ENCODE measurements at regions not wholly inside any gene's neighbourhood (a gene's known extent, or its start where the extent isn't known, plus 50 kb on each side); places are given as distances from the start of the nearest gene placed in this dataset.

DNA sequence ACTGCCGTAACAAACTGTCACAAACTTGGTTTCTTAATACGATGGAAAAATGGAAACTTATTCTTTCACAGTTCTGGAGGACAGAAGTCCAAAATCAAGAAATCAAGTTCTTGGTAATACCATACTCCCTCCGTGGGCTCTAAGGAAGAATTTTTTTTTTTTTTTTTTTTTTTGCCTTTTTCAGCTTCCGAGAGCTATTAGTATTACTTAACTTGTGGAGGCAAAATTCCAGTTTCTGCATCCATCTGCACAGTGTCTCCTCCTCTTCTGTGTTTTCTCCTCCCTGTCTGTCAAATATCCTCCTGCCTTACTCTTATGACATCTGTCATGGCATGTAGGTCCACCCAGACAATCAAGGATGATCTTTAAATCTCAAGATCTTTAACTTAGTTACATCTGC is 426.6 kb downstream of the SPRY1 start:
- Histone ChIP-seq H3K9me3 (ENCODE audit: low read length) (no peaks in the 10 kb centered on the region), H3K79me2 (replicated peaks; ENCODE audit: insufficient read depth, low read length) (no peaks in the 10 kb centered on the region), H3K36me3 (ENCODE audit: insufficient read depth, low read length) (no peaks in the 10 kb centered on the region), H3K9me2 (ENCODE audit: insufficient read depth, low read length) (no peaks in the 10 kb centered on the region), H3F3A (ENCODE audit: insufficient read depth, low read length, poor library complexity, severe bottlenecking) (no peaks in the 10 kb centered on the region), H3K27ac (ENCODE audit: low read length) (no peak overlapping the region), H3K27me3 (ENCODE audit: insufficient read depth, low read depth, low read length) (no peaks in the 10 kb centered on the region), H3K9ac (ENCODE audit: low read length) (no peak overlapping the region), H3K4me2 (ENCODE audit: low read length) (no peak overlapping the region), H4K20me1 (ENCODE audit: insufficient read depth) (no peaks in the 10 kb centered on the region), H2AFZ (ENCODE audit: low read depth, low read length) (no peak overlapping the region), H3K4me3 (ENCODE audit: low read length) (no peak overlapping the region)
- TF ChIP-seq TAF1 (IDR thresholded peaks at IDR 0.05; ENCODE audit: low read depth) (no peak), RAD21 (conservative IDR thresholded peaks at IDR 0.05) (no peak), POLR2AphosphoS5 (IDR thresholded peaks at IDR 0.05) (no peak), EZH2 (IDR thresholded peaks at IDR 0.05; ENCODE audit: borderline replicate concordance, insufficient read depth, low read length, poor library complexity, severe bottlenecking) (no peak), SMC3 (conservative IDR thresholded peaks at IDR 0.05; ENCODE audit: poor library complexity) (no peak), EP300 (conservative IDR thresholded peaks at IDR 0.05; ENCODE audit: poor library complexity, severe bottlenecking) (no peak), MXI1 (conservative IDR thresholded peaks at IDR 0.05; ENCODE audit: poor library complexity, severe bottlenecking) (no peak)
- TF ChIP-seq, protein P1, sequence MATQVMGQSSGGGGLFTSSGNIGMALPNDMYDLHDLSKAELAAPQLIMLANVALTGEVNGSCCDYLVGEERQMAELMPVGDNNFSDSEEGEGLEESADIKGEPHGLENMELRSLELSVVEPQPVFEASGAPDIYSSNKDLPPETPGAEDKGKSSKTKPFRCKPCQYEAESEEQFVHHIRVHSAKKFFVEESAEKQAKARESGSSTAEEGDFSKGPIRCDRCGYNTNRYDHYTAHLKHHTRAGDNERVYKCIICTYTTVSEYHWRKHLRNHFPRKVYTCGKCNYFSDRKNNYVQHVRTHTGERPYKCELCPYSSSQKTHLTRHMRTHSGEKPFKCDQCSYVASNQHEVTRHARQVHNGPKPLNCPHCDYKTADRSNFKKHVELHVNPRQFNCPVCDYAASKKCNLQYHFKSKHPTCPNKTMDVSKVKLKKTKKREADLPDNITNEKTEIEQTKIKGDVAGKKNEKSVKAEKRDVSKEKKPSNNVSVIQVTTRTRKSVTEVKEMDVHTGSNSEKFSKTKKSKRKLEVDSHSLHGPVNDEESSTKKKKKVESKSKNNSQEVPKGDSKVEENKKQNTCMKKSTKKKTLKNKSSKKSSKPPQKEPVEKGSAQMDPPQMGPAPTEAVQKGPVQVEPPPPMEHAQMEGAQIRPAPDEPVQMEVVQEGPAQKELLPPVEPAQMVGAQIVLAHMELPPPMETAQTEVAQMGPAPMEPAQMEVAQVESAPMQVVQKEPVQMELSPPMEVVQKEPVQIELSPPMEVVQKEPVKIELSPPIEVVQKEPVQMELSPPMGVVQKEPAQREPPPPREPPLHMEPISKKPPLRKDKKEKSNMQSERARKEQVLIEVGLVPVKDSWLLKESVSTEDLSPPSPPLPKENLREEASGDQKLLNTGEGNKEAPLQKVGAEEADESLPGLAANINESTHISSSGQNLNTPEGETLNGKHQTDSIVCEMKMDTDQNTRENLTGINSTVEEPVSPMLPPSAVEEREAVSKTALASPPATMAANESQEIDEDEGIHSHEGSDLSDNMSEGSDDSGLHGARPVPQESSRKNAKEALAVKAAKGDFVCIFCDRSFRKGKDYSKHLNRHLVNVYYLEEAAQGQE (IDR thresholded peaks at IDR 0.05; ENCODE audit: borderline replicate concordance), result no peak
- TF ChIP-seq, protein P2, sequence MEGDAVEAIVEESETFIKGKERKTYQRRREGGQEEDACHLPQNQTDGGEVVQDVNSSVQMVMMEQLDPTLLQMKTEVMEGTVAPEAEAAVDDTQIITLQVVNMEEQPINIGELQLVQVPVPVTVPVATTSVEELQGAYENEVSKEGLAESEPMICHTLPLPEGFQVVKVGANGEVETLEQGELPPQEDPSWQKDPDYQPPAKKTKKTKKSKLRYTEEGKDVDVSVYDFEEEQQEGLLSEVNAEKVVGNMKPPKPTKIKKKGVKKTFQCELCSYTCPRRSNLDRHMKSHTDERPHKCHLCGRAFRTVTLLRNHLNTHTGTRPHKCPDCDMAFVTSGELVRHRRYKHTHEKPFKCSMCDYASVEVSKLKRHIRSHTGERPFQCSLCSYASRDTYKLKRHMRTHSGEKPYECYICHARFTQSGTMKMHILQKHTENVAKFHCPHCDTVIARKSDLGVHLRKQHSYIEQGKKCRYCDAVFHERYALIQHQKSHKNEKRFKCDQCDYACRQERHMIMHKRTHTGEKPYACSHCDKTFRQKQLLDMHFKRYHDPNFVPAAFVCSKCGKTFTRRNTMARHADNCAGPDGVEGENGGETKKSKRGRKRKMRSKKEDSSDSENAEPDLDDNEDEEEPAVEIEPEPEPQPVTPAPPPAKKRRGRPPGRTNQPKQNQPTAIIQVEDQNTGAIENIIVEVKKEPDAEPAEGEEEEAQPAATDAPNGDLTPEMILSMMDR (IDR thresholded peaks at IDR 0.05; ENCODE audit: poor library complexity, severe bottlenecking), result no peak

DNA sequence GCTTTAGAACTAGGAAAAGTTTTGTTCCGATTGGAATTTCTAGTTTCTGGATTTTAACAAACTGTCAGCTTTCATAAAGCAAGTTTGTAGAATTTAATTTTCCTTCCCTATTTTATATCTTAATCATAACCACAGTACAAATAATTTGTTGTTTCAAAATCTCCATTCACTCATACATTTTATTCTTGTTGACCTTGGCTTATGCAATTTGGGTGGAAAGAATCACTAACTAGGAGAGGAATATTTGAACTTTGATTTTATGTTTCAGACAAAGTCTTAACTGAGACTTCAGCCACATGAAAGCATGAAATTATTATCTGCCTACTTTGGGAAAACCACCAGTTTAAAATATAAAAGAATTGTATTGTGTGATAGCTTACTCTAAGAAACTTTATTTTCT is 427.9 kb downstream of the SPRY1 start:
- H3K9me2 ChIP-seq (ENCODE audit: insufficient read depth, low read length), result no peaks in the 10 kb centered on the region
- no peaks in the 10 kb centered on the region for H3K36me3 ChIP-seq (ENCODE audit: insufficient read depth, low read length)
- no peak overlapping the region for H2AFZ ChIP-seq (ENCODE audit: low read depth, low read length)
- H4K20me1 ChIP-seq (ENCODE audit: insufficient read depth), result no peaks in the 10 kb centered on the region
- H3K27me3 ChIP-seq (ENCODE audit: insufficient read depth, low read depth, low read length), result no peaks in the 10 kb centered on the region
- TF ChIP-seq SMC3 (conservative IDR thresholded peaks at IDR 0.05; ENCODE audit: poor library complexity), result no peak
- H3K79me2 ChIP-seq (replicated peaks; ENCODE audit: insufficient read depth, low read length), result no peaks in the 10 kb centered on the region
- no peak overlapping the region for H3K4me2 ChIP-seq (ENCODE audit: low read length)
- no peak overlapping the region for H3K27ac ChIP-seq (ENCODE audit: low read length)
- H3F3A ChIP-seq (ENCODE audit: insufficient read depth, low read length, poor library complexity, severe bottlenecking), result no peaks in the 10 kb centered on the region
- H3K9me3 ChIP-seq (ENCODE audit: low read length), result peaks cover 4% of the 10 kb centered on the region
- H3K9ac ChIP-seq (ENCODE audit: low read length), result no peak overlapping the region
- no peak overlapping the region for H3K4me3 ChIP-seq (ENCODE audit: low read length)

All from neural cell (in vitro differentiated cells).